HG03575 (cell line): ENCODE measurements at regions not wholly inside any gene's neighbourhood (a gene's known extent, or its start where the extent isn't known, plus 50 kb on each side); places are given as distances from the start of the nearest gene placed in this dataset.

Source experiments
- ATAC-seq: cut with Tn5 transposase; IDR thresholded peaks from one replicate; pipeline ENCODE4 v1.9.1; 2021; ENCODE audit not compliant: unreplicated experiment, insufficient number of reproducible peaks, low FRiP score; ENCODE audit errors: extremely low read depth

- ATAC-seq, result no peak
Observed at GRCh38 chr3:127390365-127391025, 102.6 kb upstream of the PRR20G start.

- no peak for ATAC-seq
Observed at GRCh38 chr3:127389913-127390312, 102.1 kb upstream of the PRR20G start.

GRCh38 chr3:127389420-127389819 lies 101.6 kb upstream of the PRR20G start:
- no peak for ATAC-seq

- ATAC-seq, result no peak
Observed at GRCh38 chr3:127388427-127388826, 100.6 kb upstream of the PRR20G start.

- ATAC-seq, result no peak
Observed at GRCh38 chr3:127387556-127388153, 99.8 kb upstream of the PRR20G start.

- no peak for ATAC-seq
Observed at GRCh38 chr3:127387119-127387518, 99.3 kb upstream of the PRR20G start.

- ATAC-seq, result no peak
Observed at GRCh38 chr3:127386490-127386889, 98.6 kb upstream of the PRR20G start.

GRCh38 chr3:127385540-127385870 lies 97.7 kb upstream of the PRR20G start:
- no peak for ATAC-seq

GRCh38 chr3:127384717-127385539 lies 97.1 kb upstream of the PRR20G start:
- no peak for ATAC-seq

- ATAC-seq, result no peak
Observed at GRCh38 chr3:127383656-127384179, 95.9 kb upstream of the PRR20G start.

GRCh38 chr3:127377801-127378655 lies 90.2 kb upstream of the PRR20G start:
- no peak for ATAC-seq

- no peak for ATAC-seq
Observed at GRCh38 chr3:127375151-127375930, 87.5 kb upstream of the PRR20G start.

GRCh38 chr3:127374086-127375010 lies 86.5 kb upstream of the PRR20G start:
- no peak for ATAC-seq

GRCh38 chr3:127373441-127374085 lies 85.7 kb upstream of the PRR20G start:
- ATAC-seq, result no peak

- ATAC-seq, result no peak
Observed at GRCh38 chr3:127371846-127372245, 84.0 kb upstream of the PRR20G start.

GRCh38 chr3:127371334-127371733 lies 83.5 kb upstream of the PRR20G start:
- no peak for ATAC-seq

GRCh38 chr3:127370906-127371305 lies 83.1 kb upstream of the PRR20G start:
- ATAC-seq, result no peak
